22Rv1 (cell line): ENCODE measurements at regions not wholly inside any gene's neighbourhood (a gene's known extent, or its start where the extent isn't known, plus 50 kb on each side); places are given as distances from the start of the nearest gene placed in this dataset.

Experiments used
- H3K27ac ChIP-seq: fragments of 450-650 bp; 2 replicates; pipeline ENCODE4 v1.5.1; 2017
- CTCF ChIP-seq: fragments of 450-650 bp; IDR thresholded peaks from 2 replicates; pipeline ENCODE4 v1.5.1; 2017; ENCODE audit warnings: mild to moderate bottlenecking
- ZFX ChIP-seq: fragments of 450-650 bp; IDR thresholded peaks from 2 replicates; pipeline ENCODE4 v1.6.1; 2017; ENCODE audit warnings: antibody characterized with exemption, borderline replicate concordance

DNA sequence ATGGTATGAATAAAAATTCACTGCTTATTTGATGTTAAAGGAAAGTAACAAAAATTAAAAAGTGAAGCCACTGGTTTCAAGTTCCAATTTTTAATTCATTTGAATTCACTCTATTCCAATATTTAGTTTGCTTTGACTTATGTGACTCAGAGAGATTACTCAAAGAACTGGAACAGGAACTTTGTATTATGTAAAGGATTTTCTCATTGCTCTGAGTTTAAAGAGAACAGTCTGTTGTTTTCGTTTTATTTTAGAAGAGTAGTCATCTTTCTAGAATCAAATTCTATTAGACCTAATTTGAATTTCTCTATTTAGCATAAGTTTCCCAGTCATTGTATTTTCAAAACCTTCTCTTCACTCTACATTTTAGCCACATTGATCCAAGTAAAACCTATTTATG, 300.1 kb upstream of the SLC8A1 start:
- TF ChIP-seq CTCF (no peak), ZFX (no peak)
- no peak overlapping the region for H3K27ac ChIP-seq

DNA sequence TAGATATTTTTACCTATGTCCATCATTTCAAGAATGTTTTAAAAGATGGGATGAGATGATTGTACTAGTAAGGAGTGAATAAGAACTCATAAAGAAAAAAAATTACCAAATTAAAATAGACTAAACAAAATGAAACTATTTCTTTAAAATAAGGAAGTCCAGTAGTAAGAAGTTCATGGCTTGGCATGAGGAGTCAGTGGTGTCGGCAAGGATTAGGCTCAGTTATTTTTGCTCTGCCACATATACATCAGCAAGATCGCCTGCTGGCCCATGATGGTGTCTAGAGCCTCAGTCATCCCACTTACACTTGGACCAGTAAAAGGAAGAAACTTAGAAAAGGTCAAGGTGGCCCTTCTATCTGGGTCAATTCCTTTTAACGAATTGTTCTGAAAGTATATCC, 300.9 kb upstream of the SLC8A1 start:
- H3K27ac ChIP-seq: no peak overlapping the region
- no peak for TF ChIP-seq ZFX
- no peak for TF ChIP-seq CTCF

DNA sequence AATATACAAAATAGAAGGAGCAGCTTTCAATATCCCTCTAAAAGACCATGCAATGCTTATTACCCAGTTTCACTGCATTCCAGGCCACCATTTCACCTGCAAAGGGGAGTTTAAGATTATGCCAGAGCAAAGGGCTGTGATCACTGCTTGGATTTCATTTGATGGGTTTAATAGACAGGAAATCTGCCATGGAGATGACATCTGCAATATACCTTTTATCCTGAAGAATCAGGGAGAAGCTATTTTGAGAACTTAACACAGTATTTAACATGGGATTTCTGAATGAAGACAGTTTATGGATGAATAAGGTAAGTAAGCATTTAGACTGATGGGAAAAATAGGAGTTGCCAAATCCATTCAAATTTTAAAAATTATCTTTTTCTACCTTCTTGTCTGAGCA, 303.0 kb upstream of the SLC8A1 start:
- H3K27ac ChIP-seq: no peak overlapping the region
- TF ChIP-seq ZFX (no peak), CTCF (no peak)

DNA sequence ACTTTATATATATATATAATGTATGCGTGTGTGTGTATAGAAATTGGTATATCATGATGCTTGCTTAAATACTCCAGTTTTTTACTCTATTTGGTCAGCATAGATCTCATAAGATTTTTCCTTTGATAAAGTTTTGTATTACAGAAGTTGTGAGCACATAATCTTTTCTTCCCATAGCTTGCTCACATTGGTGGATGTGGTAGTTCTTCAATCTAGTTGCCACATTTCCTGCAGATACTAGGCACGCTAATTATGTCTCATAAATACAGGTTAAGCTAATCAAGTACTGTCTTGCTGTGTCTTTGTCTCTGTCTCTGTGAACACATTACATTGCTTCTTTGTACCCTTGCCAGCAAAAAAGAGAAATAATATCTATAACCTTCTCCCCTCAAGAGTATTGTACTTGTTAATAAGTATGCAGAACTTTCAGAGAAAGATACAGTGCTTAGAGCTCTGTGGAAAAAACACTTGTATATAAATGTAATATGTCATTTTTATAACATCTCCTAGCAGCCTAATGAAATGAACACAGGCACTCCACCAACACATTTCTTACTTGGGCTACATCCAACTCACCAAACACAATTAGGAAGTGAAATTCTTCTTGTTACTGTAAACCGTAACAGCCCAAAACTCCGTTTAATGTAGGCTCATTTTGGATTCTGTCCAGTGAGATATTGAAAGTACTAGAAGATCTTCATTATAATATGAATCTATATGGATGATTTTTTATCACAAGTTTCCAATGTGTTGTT, 306.7 kb upstream of the SLC8A1 start:
- TF ChIP-seq CTCF: no peak
- TF ChIP-seq ZFX: no peak
- H3K27ac ChIP-seq: no peak overlapping the region

DNA sequence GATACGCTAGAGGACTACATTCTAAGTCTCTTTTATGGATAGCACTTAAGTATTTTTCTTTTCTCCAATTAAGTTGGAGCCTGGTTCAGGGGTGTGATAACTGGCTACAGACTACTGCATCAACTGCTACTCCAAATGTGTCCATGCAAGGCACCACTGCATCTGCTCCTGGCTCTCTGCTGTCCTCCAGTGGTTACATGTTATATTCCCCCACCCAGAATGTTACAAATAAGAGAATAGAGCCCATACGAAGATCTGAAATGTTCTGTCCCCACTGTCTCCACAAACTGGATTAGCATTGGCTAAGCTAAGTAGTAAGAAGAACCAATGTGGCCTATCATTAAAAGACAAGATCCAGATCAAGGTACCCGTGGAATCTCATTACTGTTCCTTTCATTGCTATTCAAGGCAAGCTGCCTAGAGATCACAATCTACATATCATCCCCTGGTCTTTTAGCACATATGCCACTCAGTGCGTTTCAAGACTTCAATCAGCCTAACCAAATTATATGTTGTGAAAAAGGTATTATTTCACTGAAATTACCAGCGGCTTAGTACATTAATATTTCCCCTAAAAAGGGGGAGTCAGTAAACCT, 308.3 kb upstream of the SLC8A1 start:
- H3K27ac ChIP-seq: no peak overlapping the region
- TF ChIP-seq ZFX: no peak
- TF ChIP-seq CTCF: peak; percentile 80

- no peak overlapping the region for H3K27ac ChIP-seq
- TF ChIP-seq CTCF (no peak), ZFX (no peak)
Measured at GRCh38 chr2:40773291-40773690, 321.4 kb upstream of the SLC8A1 start.

DNA sequence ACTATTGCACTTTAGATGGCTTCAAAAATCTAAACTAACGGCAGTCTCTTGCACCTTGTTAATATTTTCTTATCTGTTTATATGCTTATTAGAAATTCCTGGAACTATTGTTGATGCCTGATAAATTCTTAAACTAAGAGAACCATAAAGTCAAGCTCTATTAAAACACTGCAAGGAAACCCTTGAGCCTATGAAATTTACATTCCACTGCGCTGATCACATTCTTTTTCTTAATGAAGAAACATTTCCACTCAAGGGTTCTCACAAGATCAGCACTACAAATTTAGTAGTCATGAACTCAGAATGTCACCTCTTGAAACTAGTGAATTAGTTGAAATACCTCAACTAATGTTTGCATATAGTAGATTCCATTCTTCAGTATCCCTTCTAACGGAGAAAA, 331.8 kb upstream of the SLC8A1 start:
- TF ChIP-seq CTCF: no peak
- TF ChIP-seq ZFX: no peak
- no peak overlapping the region for H3K27ac ChIP-seq
